LHCN-M2 (cell line): ENCODE measurements at regions not wholly inside any gene's neighbourhood (a gene's known extent, or its start where the extent isn't known, plus 50 kb on each side); places are given as distances from the start of the nearest gene placed in this dataset.

Source experiments
- DNase-seq: peaks from one replicate; pipeline ENCODE4 v3.0.0-alpha.2; 2012; ENCODE audit warnings: low read depth

DNA sequence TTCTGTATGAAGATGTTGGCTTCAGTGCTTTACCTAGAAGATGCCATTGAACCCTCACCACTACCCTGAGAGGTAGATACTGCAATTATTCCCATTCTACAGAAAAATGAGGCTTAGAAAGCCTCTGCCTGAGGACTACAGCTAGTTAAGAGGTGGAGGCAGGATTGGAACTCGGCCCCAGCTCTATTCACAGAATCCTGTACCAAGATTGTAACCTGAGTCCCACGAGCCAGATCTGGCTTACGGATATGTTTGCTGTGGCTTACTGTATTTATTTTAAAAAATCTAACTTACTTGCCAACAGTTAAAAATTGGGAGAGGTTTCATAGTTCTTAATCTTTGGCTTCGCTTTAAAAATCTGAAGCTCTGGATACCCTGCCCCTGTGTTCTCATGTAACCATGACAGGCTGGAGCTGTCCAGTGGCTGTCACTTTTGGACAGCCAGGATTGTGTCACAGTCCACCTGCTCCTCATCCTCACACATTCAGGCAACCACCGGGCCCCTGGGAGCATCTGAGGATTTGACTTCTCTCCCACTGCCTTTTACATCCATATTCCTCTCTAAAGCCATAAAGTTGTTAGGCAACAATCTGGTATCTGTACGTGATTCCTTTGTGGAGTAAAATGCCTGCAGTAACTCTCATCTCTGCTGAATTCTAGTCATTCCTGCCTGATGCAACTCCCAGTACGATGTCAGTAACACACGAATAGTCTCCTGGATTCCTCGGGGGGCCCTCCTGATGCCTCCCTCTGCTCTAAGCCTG, 160.8 kb upstream of the SERP2 start:
- DNase-seq = no peak

DNA sequence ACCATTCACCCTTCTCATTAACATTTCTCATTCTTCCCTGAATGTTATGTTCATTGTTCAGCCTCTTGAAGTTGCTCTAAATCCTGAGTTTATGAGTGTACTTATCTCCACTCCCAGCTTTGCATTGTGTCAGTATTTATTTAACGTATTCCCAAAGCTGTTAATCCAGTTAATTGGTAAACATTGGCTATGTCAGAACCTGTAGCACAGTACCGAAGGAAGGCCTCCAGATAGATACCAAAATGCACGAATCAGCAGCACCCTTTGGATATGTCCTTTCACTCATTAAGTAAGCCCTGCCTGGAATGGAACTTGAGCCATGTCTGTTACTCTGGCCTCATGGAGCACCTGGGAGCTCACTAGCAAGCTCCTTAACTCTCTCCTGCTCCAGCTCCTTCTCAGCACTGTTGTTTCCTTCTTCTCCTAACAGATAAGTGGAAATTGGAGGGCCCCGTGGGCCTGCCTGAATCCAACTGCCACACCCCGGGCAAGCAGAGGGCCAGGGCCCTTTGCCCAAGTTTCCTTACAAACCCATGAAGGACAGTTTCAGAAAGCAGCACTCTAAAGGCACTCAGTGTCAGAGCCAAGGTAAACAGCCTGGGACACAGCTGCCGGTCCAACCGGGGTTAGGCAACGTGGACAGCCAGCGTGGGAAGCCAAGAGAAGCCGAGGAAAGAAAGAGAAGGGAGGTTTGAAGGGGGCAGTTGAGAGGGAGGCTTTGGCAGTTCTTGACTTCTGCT, 155.0 kb upstream of the SERP2 start:
- no peak for DNase-seq

DNA sequence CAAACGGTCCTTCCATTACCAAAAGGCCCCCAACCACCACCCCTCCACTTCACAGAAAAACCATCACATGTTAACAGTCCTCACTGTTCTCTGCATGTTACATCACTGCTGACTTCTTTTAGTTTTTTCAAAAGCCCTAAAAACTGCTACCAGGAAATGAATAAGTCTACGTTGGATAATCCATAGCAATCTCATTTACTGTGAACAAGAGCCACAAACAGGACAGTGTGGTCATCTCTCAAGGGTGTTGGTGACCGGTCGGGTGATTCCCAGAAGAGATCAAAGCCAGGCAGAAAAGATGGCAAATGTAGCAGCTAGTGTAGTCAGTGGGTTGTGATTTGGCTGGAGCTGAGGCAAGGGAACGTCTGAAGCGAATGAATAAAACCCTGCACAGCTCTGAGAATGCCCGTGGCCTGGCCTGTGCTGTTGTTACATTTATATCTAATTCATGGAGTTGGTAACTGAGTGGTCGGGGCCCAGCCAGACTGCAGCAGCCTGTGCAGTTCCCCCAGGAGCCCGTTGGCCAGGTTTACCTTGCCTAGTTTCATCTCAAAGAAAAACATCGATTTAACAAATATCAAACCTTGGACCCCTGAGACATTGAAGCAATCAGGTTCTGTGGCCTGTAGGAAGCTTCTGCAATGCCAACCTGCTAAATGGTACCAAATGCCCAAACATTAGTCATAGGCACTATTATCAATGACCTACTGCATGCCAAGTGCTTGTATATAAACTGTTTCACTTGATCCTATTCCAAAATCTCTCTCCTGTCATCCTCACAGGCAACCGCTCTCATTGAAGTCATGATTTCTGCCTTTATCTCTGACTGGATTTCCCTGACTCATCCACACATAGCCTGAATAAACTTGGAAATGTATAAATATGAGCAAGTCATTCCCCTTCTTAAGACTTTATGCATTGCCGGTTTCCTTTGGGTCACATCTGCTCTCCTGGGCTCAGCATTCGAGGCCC, 153.8 kb upstream of the SERP2 start:
- peak; percentile 48 for DNase-seq

DNA sequence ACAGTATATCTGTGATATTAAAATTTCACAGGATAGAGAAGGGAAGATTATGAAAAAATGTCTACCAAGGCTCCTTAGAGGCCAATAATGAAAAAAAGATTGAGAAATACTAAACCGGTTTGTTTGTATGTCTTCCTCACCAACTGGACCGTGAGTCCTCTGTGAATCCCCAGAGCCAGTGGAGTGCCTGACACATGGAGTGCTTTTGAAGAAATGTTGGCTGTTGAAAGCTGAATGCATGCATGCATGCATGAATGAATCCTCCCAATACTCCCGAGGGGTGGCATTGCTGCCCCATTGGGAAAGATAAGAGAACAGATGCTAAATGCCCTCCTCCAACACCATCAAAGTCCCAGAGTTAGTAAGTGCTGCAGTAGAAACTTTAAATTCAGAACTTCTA, 152.7 kb upstream of the SERP2 start:
- DNase-seq = no peak

DNA sequence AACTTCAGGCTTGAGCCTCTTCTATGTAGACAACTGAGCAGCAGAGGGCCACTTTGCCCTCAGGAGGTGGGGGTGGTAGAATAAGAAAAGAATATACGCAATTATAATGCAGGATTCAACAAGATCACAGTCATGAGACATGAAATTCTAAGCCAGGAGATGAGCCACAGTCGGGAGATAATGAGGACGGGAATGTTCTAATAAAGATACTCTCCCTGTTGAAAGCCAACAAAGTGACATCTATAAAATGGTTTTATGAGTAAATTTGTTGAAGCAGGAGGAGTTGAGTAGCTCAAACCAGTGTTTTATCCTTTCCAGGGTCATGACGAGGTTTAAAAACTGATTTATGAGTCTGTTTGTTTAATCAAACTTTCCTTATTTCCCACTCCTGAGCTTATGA, 152.0 kb upstream of the SERP2 start:
- no peak for DNase-seq

DNA sequence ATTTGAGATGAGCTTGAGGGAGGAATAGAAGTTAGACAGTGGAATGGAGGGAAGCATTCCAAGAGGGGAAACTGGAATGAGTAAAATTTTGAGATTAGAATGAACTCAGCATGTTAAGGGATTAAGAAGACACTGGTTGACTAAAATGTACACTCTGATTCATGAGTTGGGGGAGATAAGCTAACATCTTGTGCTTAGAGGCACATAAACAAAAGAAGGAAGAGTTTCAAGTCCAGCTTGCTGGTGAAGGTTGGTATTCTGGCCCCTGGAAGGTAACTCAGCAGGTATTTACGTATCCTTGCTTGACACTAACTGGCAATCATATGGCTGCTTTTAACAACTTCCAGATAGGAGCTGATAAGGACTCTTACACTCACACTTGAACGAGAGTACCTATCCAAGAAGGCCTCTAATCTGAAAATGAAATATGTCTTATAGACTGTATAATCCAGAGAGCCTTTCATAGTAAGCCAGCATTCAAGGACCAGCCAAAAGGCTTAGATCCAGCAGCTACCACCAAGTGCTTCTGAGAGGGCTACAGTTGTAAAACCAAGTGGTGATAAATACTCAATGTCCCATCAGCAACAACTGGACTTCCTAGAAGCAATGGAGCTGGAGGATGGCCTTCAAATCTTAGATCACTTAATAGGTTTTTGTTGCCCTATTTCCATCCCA, 149.7 kb upstream of the SERP2 start:
- DNase-seq = no peak

DNA sequence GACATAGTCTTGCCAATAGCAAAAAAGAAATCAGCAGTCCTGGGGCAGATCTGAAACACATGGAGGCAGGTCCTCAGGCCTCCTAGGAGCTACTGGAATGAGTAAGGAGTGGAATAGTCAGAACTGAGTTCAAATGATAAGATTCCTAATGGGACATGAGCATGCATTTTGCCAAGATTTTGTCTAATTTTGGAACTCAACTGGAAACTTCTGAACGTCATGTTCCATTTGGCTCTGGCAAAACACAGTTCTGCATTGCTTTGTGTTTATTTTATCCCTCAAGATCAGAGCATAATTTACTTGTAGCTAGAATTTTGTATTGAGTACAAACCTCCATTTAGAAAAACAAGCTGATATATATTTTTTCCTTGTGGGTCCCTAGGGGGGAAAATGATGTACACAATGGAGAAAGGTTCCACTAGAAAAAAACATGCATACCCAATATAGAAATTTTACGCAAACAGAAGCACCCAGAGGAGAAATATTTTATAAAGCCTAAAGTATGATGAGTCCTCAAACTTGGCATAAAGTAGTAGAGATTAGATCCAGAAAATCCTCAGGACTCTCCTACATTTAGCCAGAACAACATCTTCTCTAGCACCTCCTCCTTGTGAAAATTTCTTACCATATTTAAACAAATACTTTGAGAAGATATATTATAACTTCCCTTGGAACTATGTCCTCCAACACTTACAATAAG, 149.0 kb upstream of the SERP2 start:
- no peak for DNase-seq

DNA sequence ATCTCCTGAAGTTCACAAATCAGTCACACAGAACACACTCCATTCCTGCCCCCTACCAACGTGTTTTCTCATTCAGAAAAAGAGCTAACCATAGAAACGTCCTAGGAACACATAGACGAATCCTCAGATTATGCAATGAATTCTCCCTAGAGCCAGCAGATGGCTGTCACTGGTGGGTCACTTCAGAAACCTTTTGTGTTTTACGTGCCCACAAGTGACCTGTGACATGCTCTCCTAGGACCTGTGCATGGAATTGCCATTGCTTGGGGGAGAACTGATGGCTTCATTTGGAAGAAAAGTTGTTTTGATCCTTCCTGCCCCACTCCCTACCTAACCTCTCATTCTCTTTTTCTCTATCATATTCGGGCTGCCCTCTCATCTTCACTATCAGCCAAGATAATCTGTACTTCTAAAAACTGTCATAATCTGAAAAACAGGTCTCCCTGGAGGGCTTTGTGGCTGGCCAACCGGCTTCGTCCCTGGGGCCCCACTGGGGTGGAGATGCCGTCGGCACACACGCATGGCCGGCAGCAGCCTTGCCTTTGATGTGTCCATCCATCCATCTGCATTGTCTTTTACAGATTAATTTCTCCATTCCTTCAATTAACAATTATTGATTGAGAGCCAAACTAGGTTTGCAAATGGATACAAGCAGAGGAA, 144.1 kb upstream of the SERP2 start:
- no peak for DNase-seq

DNA sequence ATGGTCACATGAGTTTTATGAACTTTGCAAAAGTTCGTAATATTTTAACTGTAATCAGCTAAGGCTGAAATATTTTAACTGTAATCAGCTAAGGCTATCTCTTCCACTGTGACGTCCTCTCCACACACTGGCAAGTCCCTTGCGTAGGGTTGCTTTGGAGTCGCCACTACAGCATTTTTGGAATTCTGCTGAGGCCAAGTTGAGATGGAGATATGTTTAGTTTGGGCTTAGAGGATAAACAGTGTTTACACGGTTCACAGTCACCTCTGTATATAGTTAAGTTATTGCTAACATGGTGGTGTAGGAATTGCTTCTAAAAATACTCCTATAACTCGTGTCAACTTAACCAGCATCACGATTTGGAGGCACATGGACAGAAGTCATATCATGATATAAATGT, 143.6 kb upstream of the SERP2 start:
- DNase-seq = no peak

DNA sequence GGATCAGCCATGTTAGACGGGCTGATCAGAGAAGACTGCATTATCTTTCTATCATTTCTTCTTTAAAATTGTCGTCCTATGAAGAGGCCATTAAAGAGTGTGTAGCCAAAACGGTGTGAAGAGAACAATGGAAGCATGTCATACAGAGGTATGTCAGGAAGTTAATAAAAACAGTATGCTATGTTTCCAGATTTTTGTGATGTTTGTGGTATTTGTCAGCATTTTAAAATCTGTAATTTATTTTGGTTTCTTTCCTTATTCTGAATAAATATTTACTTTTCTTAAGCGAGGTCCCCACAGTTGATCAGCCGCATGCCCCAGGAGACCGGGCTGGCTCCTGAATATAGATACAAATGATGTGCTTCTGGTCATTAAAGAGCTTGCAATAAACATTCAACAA, 142.9 kb upstream of the SERP2 start:
- DNase-seq = no peak

DNA sequence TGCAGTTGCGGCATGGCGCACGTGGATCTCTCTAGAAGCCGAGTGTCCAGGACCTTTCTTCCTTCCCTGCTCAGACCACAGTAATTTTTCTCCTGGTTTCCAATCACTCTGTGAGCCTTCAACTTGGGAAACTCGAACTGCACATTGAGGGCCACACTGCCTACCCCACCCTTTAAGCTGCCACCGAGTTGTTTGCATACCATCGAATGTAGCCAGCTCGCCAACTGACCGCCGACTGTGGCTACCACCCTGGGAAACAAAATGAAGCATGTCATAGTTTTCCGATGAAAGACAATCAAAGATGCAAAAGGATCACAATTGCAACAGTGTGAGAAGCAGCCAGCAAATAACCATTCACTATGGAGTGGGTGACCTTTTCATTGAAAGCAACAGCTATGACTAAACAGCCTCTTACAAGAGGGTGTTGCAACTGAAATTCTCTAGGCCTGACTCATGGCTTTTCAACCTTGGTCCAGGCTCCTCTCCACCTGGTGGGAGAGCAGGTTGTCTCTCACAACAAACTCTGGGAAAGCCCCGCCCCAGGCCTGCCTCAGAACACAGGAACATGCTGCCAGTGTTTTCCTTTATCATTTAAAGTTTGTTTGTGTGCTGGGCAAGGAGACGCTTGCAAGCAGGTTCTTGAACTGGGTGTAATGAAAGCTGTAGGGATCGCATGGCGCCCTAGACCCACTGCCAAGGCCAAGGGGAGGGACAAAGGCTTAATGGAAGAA, 141.7 kb upstream of the SERP2 start:
- peak; percentile 89 for DNase-seq

DNA sequence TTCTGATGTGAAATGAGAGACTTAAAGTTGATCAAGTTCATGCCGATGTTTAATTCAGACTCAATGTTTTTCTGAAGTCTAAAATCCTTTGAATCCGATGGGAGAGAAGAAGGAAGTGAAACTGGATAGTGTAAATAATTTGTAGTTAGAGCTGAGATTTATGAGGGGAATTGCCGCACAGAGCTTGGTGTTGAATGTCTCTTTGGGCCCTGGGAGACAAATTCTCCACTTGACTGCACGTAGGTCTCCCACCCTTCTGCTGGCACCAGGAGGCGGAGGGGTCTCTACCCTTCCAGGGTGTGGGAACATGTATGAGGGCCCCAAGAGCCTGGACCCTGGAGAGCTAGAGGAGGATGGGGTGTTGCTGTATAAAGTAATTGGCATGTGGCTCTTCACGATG, 140.8 kb upstream of the SERP2 start:
- DNase-seq = no peak

DNA sequence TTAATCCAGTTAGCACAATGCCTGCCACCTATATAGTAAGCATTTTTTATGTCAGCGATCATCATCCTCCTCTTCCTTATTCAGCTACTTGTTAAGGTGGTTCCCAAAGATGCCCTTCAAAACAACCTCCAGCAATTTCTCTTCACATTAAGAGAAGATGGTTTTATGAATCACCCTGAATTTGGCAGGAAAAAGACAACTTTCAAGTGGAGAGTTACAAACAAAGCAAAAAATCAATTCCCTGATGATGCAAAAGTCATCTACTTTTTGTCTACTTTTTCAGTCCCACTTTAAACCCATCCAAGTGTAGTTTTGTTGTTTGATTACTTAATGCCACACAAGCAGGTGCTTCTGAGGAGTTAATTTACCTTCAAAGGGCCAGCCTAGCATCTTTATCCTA, 139.1 kb upstream of the SERP2 start:
- no peak for DNase-seq

DNA sequence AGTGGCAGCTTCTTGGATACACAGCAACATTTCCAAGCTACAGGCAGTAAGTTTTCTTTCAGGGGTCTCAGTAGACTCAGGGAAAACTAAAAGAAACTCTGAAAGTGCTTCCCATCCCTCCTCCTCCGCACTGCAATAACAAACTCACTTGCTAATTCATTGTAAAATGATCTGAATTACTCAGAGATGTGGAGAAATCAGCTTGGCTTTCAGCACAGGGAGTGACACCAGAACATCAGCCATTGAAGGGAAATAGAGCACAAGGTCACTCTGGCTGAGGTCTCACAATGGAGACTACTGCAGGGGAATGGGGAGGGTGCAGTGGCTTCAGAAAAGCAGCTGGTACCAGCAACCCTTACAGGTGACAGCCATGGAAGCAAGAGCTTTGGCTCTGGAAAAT, 137.3 kb upstream of the SERP2 start:
- peak; percentile 40 for DNase-seq

DNA sequence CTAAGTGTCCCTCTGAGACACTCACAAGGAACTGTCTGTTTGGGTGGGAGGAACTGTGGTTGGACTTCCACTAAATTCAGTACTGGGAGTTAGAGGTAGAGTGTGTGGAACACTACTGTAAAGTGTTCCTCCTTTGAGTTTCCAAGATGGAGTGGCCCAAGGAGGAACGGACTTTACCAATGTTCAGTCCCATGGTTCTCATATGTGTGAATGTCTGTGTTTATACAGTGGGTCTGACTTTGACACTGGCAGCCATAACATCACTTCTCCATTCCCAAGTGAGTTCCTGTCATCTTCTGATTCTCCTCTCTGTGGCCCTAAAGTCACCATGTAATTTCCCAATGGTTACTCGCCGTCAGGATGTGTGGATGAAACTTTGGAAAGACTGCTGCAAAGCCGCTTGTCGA, 136.8 kb upstream of the SERP2 start:
- no peak for DNase-seq

DNA sequence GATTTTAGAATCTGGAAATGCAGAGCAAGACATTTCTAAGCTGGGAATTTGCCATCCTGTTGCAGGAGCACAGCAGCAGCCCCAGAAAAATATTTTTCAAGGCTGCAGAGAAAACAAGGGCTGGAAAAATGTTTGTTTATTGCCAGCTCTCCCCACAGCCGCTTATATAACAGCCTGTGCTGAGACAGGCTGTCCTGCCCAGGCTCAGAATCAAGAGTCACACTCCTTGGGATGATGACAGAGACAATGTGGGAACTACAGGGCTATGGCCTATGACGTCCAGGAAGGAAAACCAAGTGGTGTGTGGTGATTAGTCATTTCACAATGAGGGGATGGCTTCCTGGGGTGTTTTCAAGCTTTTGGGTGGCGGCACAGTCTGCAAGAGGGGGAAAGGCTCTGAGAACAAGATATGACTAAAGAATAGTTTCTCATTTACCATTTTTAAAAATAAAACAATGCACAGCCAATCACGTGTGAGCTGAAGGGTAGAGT, 136.3 kb upstream of the SERP2 start:
- DNase-seq = peak; percentile 88

DNA sequence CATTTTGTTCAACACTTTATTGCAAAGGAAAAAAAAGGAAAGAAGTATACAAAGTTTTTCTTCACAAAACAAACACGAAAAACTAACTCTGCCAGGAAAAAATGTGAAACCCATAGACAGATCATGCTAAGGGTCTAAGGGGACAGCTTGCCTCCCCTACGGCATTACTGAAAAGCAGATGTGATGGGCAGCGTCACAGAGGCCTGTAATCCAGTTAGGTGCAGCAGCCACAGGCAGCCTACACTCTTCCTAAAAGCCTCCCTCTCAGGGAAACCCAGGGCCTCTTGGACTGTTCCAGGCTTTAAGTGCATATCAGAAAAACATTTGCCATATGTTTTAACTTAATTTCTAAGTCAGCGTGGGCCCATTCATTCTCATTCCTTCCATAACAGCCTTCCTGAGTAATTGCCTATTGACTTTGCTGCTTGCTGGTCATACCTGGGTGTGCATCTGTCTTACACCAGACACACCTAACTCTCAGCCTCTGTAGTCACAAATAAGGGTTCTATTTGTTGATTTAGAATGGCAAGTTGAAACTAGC, 135.7 kb upstream of the SERP2 start:
- no peak for DNase-seq

DNA sequence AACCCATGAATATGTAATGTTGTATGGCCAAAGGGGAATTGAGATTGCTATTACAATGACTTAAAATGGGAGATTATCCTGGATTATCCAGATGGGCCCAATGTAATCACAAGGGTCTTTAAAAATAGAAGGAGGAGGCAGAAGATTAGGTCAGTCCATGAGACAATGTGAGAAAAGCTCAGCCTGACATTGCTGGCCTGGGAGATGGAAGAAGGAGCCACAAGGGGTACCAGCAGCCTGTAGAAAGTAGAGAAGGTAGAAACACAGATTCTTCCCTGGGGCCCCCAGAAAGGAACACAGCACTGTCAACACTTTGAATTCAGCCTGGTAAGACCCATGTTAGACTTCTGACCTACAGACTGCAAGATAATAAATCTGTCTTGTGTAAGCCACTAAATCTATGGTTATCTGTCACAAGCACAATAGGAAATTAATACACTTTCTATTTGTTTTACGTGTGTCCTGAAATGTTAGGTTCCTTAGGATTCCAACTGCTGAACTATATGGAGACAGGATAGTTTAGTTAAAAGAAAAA, 132.9 kb upstream of the SERP2 start:
- no peak for DNase-seq

DNA sequence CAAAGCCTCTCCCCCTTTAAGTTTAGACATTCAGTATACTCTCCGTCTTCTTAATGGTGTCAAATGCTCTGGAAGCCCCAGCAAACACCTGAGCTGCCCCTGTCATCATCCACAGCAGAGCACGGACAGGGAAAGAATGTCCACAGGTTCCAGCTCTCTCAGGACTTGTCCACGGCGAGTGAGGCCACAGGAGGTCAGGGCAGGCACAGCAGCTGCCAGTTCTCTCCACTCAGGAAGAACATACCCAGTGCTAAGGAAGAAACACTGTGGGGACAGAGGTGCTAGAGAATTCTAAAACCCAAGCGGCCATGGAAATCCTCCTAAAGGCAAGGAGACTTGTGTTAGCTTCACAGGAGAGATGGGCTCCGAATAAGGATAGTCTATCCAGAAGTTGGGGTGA, 132.0 kb upstream of the SERP2 start:
- no peak for DNase-seq
